ENCODE measurements at regions not wholly inside any gene's neighbourhood (a gene's known extent, or its start where the extent isn't known, plus 50 kb on each side); places are given as distances from the start of the nearest gene placed in this dataset.
"Not testable (repeated sequence)": the region's sequence is repeated elsewhere in the genome, so short reads cannot be mapped to it uniquely, and the experiment has no call there.

- no peak for DNase-seq
These were observed 258.0 kb upstream of the SOX4 start for GRCh38 chr6:21335591-21335990.

GRCh38 chr6:21337263-21337662 is 256.3 kb upstream of the SOX4 start:
- DNase-seq: no peak

DNA sequence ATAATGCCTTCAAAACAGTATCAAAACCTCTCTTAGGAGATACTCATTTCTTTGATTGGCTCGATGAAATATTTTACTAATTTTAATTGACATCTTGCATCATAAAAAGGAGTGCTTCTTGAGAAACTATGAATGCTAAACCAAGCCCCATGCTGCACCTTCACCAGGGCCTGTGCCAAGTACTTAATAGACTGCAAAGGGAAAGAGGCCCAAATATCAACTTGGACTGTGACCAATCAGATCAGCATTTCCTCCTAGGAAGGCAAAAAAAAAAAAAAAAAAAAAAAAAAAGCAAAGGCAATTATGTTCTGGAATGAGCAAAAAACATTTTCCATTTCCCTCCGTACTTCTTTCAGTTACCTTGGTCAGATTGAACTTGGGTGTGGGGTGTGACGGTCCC is 253.0 kb upstream of the SOX4 start:
- no peak for DNase-seq

DNA sequence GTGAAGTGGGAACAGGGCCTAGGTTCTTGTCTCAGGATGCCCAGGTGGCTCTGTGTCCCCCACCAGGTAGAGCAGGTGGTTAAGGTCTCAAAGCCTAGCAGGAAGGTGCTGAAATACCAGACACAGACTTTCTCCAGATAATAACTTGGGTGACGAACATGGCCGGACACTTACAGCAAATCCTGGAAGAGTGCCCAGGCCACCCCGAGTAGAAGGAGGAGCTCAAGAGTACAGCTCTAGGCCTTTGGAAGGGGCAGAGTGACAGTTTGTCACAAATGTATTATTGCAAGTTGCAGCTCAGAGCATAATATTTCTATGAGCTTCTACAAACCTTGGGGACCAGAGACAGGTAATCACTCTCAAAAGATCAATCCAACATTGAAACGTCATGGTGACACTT is 251.6 kb upstream of the SOX4 start:
- DNase-seq: no peak

DNA sequence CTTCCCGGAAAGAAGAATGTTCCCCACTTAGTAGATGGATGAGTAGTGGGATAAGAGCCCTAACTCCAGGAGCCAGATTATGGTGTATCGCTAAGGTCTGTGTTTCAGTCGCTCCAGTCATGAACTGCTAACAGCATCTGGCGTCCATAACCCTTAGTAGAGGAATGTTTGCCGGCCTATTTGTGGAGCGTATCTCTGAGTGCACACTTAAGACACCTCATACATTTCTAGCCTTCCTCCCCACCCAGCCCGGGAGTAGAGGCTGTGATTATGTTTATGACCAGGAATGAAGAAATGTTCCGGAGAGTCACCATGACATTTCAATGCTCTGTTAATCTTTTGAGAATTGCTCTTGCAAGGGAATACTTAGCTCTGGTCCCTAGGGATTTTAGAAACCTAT is 251.1 kb upstream of the SOX4 start:
- no peak for DNase-seq

DNA sequence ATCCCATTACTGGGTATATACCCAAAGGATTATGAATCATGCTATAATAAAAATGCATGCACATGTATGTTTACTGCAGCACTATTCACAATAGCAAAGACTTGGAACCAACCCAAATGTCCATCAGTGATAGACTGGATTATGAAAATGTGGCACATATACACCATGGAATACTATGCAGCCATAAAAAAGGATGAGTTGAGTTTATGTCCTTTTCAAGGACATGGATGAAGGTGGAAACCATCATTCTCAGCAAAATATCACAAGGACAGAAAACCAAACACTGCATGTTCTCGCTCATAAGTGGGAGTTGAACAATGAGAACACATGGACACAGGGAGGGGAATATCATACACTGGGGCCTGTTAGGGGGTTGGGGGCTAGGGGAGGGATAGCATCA is 247.8 kb upstream of the SOX4 start:
- not testable (repeated sequence) for DNase-seq

DNA sequence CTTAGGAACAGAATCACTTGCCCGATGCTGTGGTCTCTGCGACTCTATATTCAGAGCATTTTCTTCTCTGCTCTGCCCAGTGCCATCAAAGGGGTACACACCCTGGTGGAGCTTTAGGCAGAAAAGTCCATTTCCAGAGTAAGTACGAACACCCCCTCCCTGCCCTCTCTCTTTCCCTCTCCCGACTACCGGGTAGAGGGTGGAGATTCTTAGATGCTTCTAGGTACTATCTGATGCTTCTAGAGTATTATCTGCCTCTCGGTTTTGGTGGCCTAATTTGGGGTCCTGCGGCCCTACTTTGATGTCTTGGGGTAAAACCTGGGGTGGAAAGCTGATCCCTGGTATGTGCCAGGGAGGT is 245.4 kb upstream of the SOX4 start:
- no peak for DNase-seq

- DNase-seq: no peak
These were observed 244.9 kb upstream of the SOX4 start for GRCh38 chr6:21348504-21349195.

GRCh38 chr6:21349834-21350233 is 243.7 kb upstream of the SOX4 start:
- DNase-seq: no peak

DNA sequence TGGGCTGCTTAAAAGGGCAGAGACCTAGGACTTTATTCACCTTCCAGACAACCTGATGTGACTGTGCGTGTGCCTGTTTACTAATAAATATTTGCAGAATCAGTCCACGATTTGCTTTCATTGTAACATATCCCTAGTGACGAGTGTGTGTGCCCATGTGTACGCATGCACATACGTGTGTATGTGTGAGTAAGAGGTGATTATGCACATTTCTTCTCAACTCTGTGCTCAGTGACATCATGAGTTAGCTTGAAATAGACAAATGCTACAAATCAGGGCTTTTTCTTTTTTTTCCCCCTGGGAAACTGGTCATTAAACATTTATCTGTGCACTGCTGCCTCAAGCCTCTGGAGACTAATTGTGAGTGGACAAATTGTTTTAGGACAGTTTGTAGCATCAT is 242.6 kb upstream of the SOX4 start:
- no peak for DNase-seq

GRCh38 chr6:21352131-21352530 is 241.4 kb upstream of the SOX4 start:
- DNase-seq: no peak

- no peak for DNase-seq
These were observed 238.7 kb upstream of the SOX4 start for GRCh38 chr6:21354805-21355238.

- no peak for DNase-seq
These were observed 237.9 kb upstream of the SOX4 start for GRCh38 chr6:21355638-21356037.

DNA sequence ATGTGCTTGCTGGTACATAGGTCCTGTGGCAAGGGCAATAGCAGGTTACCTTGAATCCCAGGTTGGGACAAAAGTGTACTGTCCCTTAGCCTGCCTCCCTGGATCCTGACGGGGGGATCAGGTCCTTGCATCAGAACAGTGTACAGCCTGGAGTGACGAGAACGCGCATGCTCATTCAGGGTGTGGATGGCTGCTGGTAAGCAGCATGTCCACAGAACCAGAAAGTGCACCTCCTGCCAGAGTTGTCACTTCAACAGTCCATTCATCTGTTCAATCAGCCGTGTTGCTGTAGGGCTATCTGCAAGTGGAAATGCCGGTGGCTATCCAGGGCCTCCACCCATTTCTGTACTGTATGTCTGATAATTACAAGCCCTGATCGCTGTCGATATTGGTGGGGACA is 236.3 kb upstream of the SOX4 start:
- no peak for DNase-seq

DNA sequence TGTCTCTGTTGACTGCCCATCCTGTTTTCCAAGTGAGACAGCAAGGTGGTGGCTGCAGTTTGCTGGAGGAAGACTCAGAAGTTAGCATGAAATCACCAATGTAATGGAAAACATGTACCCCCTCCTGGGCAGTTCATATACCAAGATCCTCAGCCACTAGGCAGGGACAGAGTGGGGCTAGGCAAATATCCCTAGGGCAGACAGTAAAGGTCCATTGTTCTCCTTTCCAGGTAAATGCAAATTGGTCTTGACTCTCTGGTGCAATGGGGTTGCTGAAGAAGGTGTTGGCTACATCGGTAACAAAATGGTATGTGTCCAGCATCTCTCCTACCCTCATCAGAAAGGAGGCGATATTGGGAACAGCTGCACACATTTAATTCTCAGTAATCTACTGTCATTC is 233.6 kb upstream of the SOX4 start:
- no peak for DNase-seq

DNA sequence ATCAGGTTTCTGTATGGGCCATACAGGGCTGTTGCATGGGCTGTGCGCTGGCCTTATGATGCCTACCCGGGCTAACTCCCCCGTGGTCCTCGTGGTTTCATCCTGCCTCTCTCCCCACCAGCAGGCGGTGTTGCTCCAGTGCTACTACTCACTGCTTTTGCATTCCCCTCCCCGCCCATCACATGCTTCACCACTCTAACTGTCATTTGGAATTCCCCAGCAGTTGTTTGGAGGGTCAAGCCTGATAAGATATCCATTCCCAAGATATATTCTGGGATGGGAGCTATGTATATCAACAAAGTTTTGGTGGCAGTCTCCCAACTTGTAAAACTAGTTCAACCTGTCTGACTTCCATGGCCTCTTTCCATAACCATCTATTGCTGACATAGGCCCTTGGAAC is 233.2 kb upstream of the SOX4 start:
- no peak for DNase-seq

- no peak for DNase-seq
These were observed 226.4 kb upstream of the SOX4 start for GRCh38 chr6:21367148-21367547.

DNA sequence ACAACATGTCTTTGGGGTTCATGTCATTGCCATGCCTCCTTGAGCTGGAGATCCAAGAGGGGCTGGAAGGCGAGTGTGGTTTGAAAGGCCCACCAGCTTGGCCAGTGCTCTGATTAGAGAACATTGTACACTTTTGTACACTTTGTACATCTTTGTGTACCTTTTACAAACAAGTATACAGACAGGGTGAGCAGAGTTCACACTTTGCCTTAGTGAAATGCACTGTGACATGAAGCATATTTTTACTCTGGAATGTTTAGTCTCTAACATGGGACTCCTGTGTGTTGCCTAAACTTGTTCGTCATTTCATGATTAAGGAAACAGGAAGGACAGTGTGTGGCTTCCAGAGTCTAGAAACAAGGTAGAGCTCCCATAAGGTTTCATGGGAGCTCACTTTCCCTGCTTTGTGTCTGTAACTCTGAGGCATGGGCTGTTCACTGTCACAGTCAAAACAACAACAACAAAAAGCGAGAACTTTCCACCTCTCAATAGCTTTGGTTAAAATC is 225.8 kb upstream of the SOX4 start:
- no peak for DNase-seq

GRCh38 chr6:21371061-21371460 is 222.5 kb upstream of the SOX4 start:
- no peak for DNase-seq

DNA sequence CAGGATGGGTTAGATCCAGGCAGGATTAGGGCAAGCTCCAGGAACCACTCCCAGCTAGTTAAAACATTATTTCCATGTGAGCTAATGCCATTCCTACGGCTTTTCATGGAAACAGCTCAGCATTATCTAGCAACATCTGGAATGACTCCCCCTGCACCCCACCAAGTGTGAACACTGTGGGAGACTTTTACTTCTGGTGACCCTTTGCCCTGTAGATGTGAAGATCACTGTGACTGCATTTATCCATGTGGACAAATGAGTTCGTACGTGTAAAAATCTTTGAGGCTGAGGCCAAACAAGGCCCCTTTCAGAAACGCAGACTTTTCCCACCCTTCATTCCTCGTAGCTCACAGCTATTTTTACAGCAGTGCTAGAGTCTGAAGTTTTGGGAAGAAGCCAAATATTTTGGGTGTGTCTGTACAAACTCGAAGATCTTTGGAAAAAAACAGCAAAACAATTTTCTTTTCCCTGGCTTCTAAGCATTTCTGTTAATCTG is 221.8 kb upstream of the SOX4 start:
- DNase-seq: no peak

GRCh38 chr6:21375151-21376116 is 218.1 kb upstream of the SOX4 start:
- DNase-seq: no peak

DNA sequence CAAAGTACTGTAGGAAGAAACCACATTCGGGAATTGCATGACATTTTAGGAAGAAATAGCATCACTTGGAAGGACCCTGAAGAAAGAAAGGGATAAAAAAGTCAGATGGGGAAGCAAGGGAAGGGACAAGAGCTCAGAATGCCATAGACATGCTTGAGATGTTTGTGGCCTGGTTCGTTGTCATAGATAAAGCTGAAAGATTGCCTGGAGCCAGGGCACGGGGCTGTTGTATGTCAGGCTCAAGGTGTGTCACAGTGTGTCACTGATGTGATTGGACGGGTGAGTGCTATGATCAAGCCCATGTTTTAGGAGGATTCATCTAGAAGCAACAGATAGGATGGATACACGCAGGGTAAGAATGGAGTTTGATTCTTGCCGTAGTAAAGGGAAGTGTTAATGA is 216.2 kb upstream of the SOX4 start:
- DNase-seq: no peak

- DNase-seq: no peak
These were observed 212.1 kb upstream of the SOX4 start for GRCh38 chr6:21381331-21381963.
